ENCODE measurements at regions not wholly inside any gene's neighbourhood (a gene's known extent, or its start where the extent isn't known, plus 50 kb on each side); places are given as distances from the start of the nearest gene placed in this dataset.

DNA sequence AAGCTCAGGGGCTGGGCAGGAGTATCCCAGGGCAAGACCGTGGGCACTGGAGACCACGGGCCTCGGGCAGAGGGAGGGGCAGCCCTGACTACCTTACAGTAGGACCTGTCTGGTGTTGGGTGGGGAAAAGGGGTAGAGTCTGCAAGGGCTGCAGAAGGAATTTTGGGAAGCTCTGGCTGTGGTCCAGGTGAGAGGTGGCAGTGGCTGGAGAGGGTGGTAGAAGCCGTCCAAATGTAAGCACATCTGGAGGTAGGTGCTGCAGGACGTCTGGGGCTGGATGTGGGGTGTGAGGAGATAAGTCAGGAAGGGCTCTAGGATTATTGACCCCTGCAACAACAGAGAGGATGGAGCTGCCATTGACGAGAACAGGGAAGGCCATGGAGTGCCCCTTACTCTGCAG, 486.7 kb downstream of the EIPR1 start:
- TF ChIP-seq CTCF (IDR thresholded peaks at IDR 0.05) (no peak), EP300 (IDR thresholded peaks at IDR 0.05) (no peak), POLR2AphosphoS5 (IDR thresholded peaks at IDR 0.05) (no peak), POLR2A (IDR thresholded peaks at IDR 0.05; ENCODE audit: low read depth) (no peak)
